ENCODE measurements at regions not wholly inside any gene's neighbourhood (a gene's known extent, or its start where the extent isn't known, plus 50 kb on each side); places are given as distances from the start of the nearest gene placed in this dataset.

GRCh38 chr18:72470391-72470790 is 73.8 kb downstream of the CBLN2 start:
- DNase-seq (no peak), FAIRE-seq (no peak)

GRCh38 chr18:72468021-72468710 is 76.0 kb downstream of the CBLN2 start:
- no peaks in the 10 kb centered on the region for H3K4me1 ChIP-seq (ENCODE audit: control insufficient read depth in 2 of 3, insufficient read depth in 2 of 3, low read depth in 1 of 3, low read length in 3 of 3)
- no peak overlapping the region for H3K27ac ChIP-seq (ENCODE audit: low read depth in 2 of 2, low read length in 2 of 2)
- H3K9me3 ChIP-seq (ENCODE audit: control insufficient read depth in 2 of 3, insufficient read depth in 1 of 3, low read length in 3 of 3) = no peaks in the 10 kb centered on the region
- no peak for DNase-seq
- H3K4me3 ChIP-seq (ENCODE audit: low read length in 3 of 3) = no peak overlapping the region
- TF ChIP-seq CTCF (IDR thresholded peaks at IDR 0.05; ENCODE audit: borderline replicate concordance, extremely low read depth, insufficient read depth) = no peak
- no peak overlapping the region for H3K9ac ChIP-seq (ENCODE audit: low read length in 3 of 3)
- no peaks in the 10 kb centered on the region for H3K27me3 ChIP-seq (ENCODE audit: control insufficient read depth, insufficient read depth, low read length)
- FAIRE-seq = no peak
- intact Hi-C loops (cut with DNase I) = no loop called here
- H3K36me3 ChIP-seq (ENCODE audit: control insufficient read depth in 2 of 3, insufficient read depth in 3 of 3, low read length in 3 of 3) = no peaks in the 10 kb centered on the region

More at GRCh38 chr18:72470391-72470790, 73.8 kb downstream of the CBLN2 start:
- Histone ChIP-seq H3K4me1 (ENCODE audit: control insufficient read depth in 2 of 3, insufficient read depth in 2 of 3, low read depth in 1 of 3, low read length in 3 of 3) (no peaks in the 10 kb centered on the region), H3K27me3 (ENCODE audit: control insufficient read depth, insufficient read depth, low read length) (no peaks in the 10 kb centered on the region), H3K27ac (ENCODE audit: low read depth in 2 of 2, low read length in 2 of 2) (no peak overlapping the region), H3K9ac (ENCODE audit: low read length in 3 of 3) (no peak overlapping the region), H3K36me3 (ENCODE audit: control insufficient read depth in 2 of 3, insufficient read depth in 3 of 3, low read length in 3 of 3) (no peaks in the 10 kb centered on the region), H3K4me3 (ENCODE audit: low read length in 3 of 3) (no peak overlapping the region), H3K9me3 (ENCODE audit: control insufficient read depth in 2 of 3, insufficient read depth in 1 of 3, low read length in 3 of 3) (no peaks in the 10 kb centered on the region)
- intact Hi-C loops (cut with DNase I) = no loop called here
- no peak for TF ChIP-seq CTCF (IDR thresholded peaks at IDR 0.05; ENCODE audit: borderline replicate concordance, extremely low read depth, insufficient read depth)

DNA sequence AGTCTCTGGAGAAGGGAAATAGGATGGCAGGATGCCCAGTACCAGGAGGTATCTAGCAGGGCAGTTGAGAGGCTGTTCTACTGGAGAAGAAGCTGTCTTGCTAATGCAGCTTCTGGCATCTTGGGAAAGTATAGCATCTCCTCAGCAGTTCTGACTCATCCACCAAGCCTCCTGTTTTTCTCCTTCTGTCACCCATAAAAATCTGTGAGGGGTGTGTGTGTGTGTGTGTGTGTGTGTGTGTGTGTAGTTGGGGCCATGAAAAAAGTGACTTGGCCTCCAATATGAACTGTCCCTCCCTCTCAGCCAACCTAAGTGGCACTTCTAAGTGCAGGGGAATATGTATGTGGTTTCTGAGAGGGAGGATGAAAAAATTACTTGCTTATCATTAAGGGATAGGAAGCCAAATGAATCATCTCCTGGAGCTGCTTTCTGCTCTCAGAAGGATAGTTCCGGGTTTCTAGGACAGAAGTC is 83.9 kb downstream of the CBLN2 start:
- no peaks in the 10 kb centered on the region for H3K36me3 ChIP-seq (ENCODE audit: control insufficient read depth in 2 of 3, insufficient read depth in 3 of 3, low read length in 3 of 3)
- H3K4me3 ChIP-seq (ENCODE audit: low read length in 3 of 3) = no peak overlapping the region
- H3K4me1 ChIP-seq (ENCODE audit: control insufficient read depth in 2 of 3, insufficient read depth in 2 of 3, low read depth in 1 of 3, low read length in 3 of 3) = peaks cover 0 to 8% (median 0%) of the 10 kb centered on the region in 3 donors
- no peak overlapping the region for H3K9ac ChIP-seq (ENCODE audit: low read length in 3 of 3)
- TF ChIP-seq CTCF (IDR thresholded peaks at IDR 0.05; ENCODE audit: borderline replicate concordance, extremely low read depth, insufficient read depth) = no peak
- DNase-seq (no peak), FAIRE-seq (no peak)
- no peaks in the 10 kb centered on the region for H3K9me3 ChIP-seq (ENCODE audit: control insufficient read depth in 2 of 3, insufficient read depth in 1 of 3, low read length in 3 of 3)
- H3K27me3 ChIP-seq (ENCODE audit: control insufficient read depth, insufficient read depth, low read length) = no peaks in the 10 kb centered on the region
- H3K27ac ChIP-seq (ENCODE audit: low read depth in 2 of 2, low read length in 2 of 2) = no peak overlapping the region
- intact Hi-C loops (cut with DNase I) = no loop called here
